AG04450 (cell line): ENCODE measurements at regions not wholly inside any gene's neighbourhood (a gene's known extent, or its start where the extent isn't known, plus 50 kb on each side); places are given as distances from the start of the nearest gene placed in this dataset.

Experiments
- CTCF ChIA-PET: fragments of 300-600, 350-600 bp; formaldehyde crosslinking; extraction: SDS; loops from one replicate; lab custom pipeline; 2022; ENCODE audit warnings: antibody characterized with exemption, inconsistent platforms; lab: Charles Lee
- POLR2A ChIA-PET: fragments of 350-600 bp; formaldehyde crosslinking; extraction: SDS; loops from one replicate; lab custom pipeline; 2021; ENCODE audit warnings: antibody characterized with exemption, inconsistent platforms; lab: Yijun Ruan, JAX
- DNase-seq: peaks from one replicate; pipeline ENCODE4 v3.0.0-alpha.2; 2011; ENCODE audit warnings: low read depth, low spot score
- H3K27ac ChIP-seq: one replicate; pipeline ENCODE4 v1.5.1; 2012; ENCODE audit warnings: low read depth, low read length, control low read depth
- H3K27me3 ChIP-seq: one replicate; pipeline ENCODE4 v1.6.0; 2012; ENCODE audit warnings: low read length; ENCODE audit not compliant: control insufficient read depth, insufficient read depth
- H3K4me3 ChIP-seq: 2 replicates; pipeline ENCODE4 v1.5.1; 2011; ENCODE audit warnings: mild to moderate bottlenecking, low read depth, low read length, control low read depth
- H3K9me3 ChIP-seq: 2 replicates; pipeline ENCODE4 v1.5.1; 2012; ENCODE audit warnings: low read length; ENCODE audit not compliant: control insufficient read depth, insufficient read depth
- CTCF ChIP-seq: IDR thresholded peaks from 2 replicates; pipeline ENCODE4 v1.5.1; 2011; ENCODE audit warnings: low read depth, low read length, control low read depth, inconsistent platforms

- ChIA-PET POLR2A (no interaction called here), CTCF (no interaction called here)
- no peak for DNase-seq
- Histone ChIP-seq H3K4me3 (no peak overlapping the region), H3K9me3 (peaks cover 15% of the 10 kb centered on the region; the same call in 1 of the 2 replicates), H3K27ac (no peak overlapping the region), H3K27me3 (no peaks in the 10 kb centered on the region)
- no peak for TF ChIP-seq CTCF
Measured at GRCh38 chr4:154078504-154079350, 289.8 kb upstream of the SFRP2 start.

GRCh38 chr4:154076921-154077320, 288.0 kb upstream of the SFRP2 start:
- peaks cover 15% of the 10 kb centered on the region; the same call in 1 of the 2 replicates for H3K9me3 ChIP-seq
- no peaks in the 10 kb centered on the region for H3K27me3 ChIP-seq
- CTCF ChIA-PET, result no interaction called here
- no peak for DNase-seq
- H3K27ac ChIP-seq, result no peak overlapping the region
- POLR2A ChIA-PET, result no interaction called here
- no peak overlapping the region for H3K4me3 ChIP-seq
- no peak for TF ChIP-seq CTCF

GRCh38 chr4:154073107-154073822, 284.4 kb upstream of the SFRP2 start:
- DNase-seq, result no peak
- peaks cover 5% of the 10 kb centered on the region; the same call in 1 of the 2 replicates for H3K9me3 ChIP-seq
- TF ChIP-seq CTCF, result no peak
- no peak overlapping the region for H3K27ac ChIP-seq
- H3K27me3 ChIP-seq, result no peaks in the 10 kb centered on the region
- ChIA-PET POLR2A (no interaction called here), CTCF (no interaction called here)
- no peak overlapping the region for H3K4me3 ChIP-seq

GRCh38 chr4:154067786-154068185, 278.9 kb upstream of the SFRP2 start:
- H3K27me3 ChIP-seq, result no peaks in the 10 kb centered on the region
- H3K9me3 ChIP-seq, result peaks cover 17% of the 10 kb centered on the region
- CTCF ChIA-PET, result no interaction called here
- H3K27ac ChIP-seq, result no peak overlapping the region
- no peak for TF ChIP-seq CTCF
- POLR2A ChIA-PET, result no interaction called here
- DNase-seq, result no peak
- H3K4me3 ChIP-seq, result no peak overlapping the region

GRCh38 chr4:154065368-154065767, 276.5 kb upstream of the SFRP2 start:
- H3K9me3 ChIP-seq, result peaks cover 17% of the 10 kb centered on the region
- CTCF ChIA-PET, result no interaction called here
- no peaks in the 10 kb centered on the region for H3K27me3 ChIP-seq
- POLR2A ChIA-PET, result no interaction called here
- no peak for DNase-seq
- no peak overlapping the region for H3K27ac ChIP-seq
- no peak overlapping the region for H3K4me3 ChIP-seq
- no peak for TF ChIP-seq CTCF
